GM23338 (cell line): ENCODE measurements at regions not wholly inside any gene's neighbourhood (a gene's known extent, or its start where the extent isn't known, plus 50 kb on each side); places are given as distances from the start of the nearest gene placed in this dataset.

Source experiments
- ATAC-seq: fragments of 200-7000 bp; cut with Tn5 transposase; 3 replicates; pipeline ENCODE4 v1.9.1; 2020
- DNase-seq: peaks from one replicate; pipeline ENCODE4 v3.0.0-alpha.2; 2015; ENCODE audit warnings: low spot score
- H2AFZ ChIP-seq: fragments of 200-600 bp; sonication (generic); 2 replicates; pipeline ENCODE4 v1.8.0; 2016; ENCODE audit warnings: antibody characterized with exemption, mild to moderate bottlenecking, moderate library complexity
- H3F3A ChIP-seq: fragments of 200-600 bp; sonication (generic); replicated peaks from 2 replicates; pipeline ENCODE4 v1.8.0; 2017; ENCODE audit warnings: antibody characterized with exemption, mixed run types, low read depth
- H3K27ac ChIP-seq: fragments of 200-600 bp; sonication (generic); 2 replicates; pipeline ENCODE4 v1.6.1; 2016; ENCODE audit warnings: low read depth
- H3K27me3 ChIP-seq: fragments of 200-600 bp; sonication (generic); 2 replicates; pipeline ENCODE4 v1.8.0; 2016; ENCODE audit warnings: mild to moderate bottlenecking, mixed run types, moderate library complexity; ENCODE audit not compliant: insufficient read depth
- H3K36me3 ChIP-seq: fragments of 200-600 bp; sonication (generic); 2 replicates; pipeline ENCODE4 v1.8.0; 2016; ENCODE audit warnings: mild to moderate bottlenecking; ENCODE audit not compliant: insufficient read depth
- H3K4me1 ChIP-seq: fragments of 200-600 bp; sonication (generic); 2 replicates; pipeline ENCODE4 v1.8.0; 2016; ENCODE audit warnings: mild to moderate bottlenecking, moderate library complexity; ENCODE audit not compliant: insufficient read depth
- H3K4me2 ChIP-seq: fragments of 200-600 bp; sonication (generic); 2 replicates; pipeline ENCODE4 v1.7.1; 2017; ENCODE audit warnings: mixed run types
- H3K4me3 ChIP-seq: fragments of 200-600 bp; sonication (generic); 2 replicates; pipeline ENCODE4 v1.6.1; 2016; ENCODE audit warnings: mixed run types
- H3K79me2 ChIP-seq: fragments of 200-600 bp; sonication (generic); replicated peaks from 2 replicates; pipeline ENCODE4 v1.8.0; 2017; ENCODE audit warnings: mild to moderate bottlenecking; ENCODE audit not compliant: insufficient read depth
- H3K9me2 ChIP-seq: fragments of 200-600 bp; sonication (generic); 2 replicates; pipeline ENCODE4 v1.8.0; 2017; ENCODE audit not compliant: insufficient read depth
- H4K20me1 ChIP-seq: fragments of 200-600 bp; sonication (generic); replicated peaks from 2 replicates; pipeline ENCODE4 v1.8.0; 2017; ENCODE audit warnings: mild to moderate bottlenecking; ENCODE audit not compliant: insufficient read depth
- H3K27ac Mint-ChIP-seq: 2 replicates; pipeline ENCODE4 v1.8.0; 2020; ENCODE audit warnings: inconsistent platforms, mild to moderate bottlenecking, moderate library complexity, mixed read lengths
- H3K27me3 Mint-ChIP-seq: 3 replicates; pipeline ENCODE4 v1.8.0; 2022; ENCODE audit warnings: low read depth, mild to moderate bottlenecking, moderate library complexity, mixed read lengths, inconsistent platforms; ENCODE audit not compliant: insufficient read depth, poor library complexity
- H3K36me3 Mint-ChIP-seq: 3 replicates; pipeline ENCODE4 v1.8.0; 2021; ENCODE audit warnings: low read depth, mild to moderate bottlenecking, inconsistent platforms, moderate library complexity, mixed read lengths
- H3K4me1 Mint-ChIP-seq: 3 replicates; pipeline ENCODE4 v1.8.0; 2020; ENCODE audit warnings: mild to moderate bottlenecking, inconsistent platforms, mixed read lengths
- H3K4me3 Mint-ChIP-seq: 3 replicates; pipeline ENCODE4 v1.8.0; 2021; ENCODE audit warnings: moderate library complexity, mild to moderate bottlenecking, inconsistent platforms, mixed read lengths
- H3K9me3 Mint-ChIP-seq: 3 replicates; pipeline ENCODE4 v1.8.0; 2020; ENCODE audit warnings: moderate library complexity, mild to moderate bottlenecking, inconsistent platforms, mixed read lengths
- CTCF ChIP-seq, 2 experiments: fragments of 200-600 bp in 1 of 2; sonication (generic) in 1 of 2; conservative IDR thresholded peaks; 2 replicates each; pipeline versions ENCODE4 v1.5.1 to v1.6.1; 2016 to 2017; ENCODE audit warnings: antibody characterized with exemption in 2 of 2, low read depth in 2 of 2, mild to moderate bottlenecking in 2 of 2, moderate library complexity in 1 of 2
- ETS1 ChIP-seq: IDR thresholded peaks from 2 replicates; pipeline ENCODE4 v1.6.1; 2016; ENCODE audit warnings: antibody characterized with exemption
- EZH2phosphoT487 ChIP-seq: fragments of 200-600 bp; sonication (generic); IDR thresholded peaks from one replicate; pipeline ENCODE4 v1.8.1; 2018; ENCODE audit warnings: antibody characterized with exemption; ENCODE audit not compliant: unreplicated experiment
- POLR2AphosphoS5 ChIP-seq: IDR thresholded peaks from 2 replicates; pipeline ENCODE4 v1.6.1; 2016; ENCODE audit warnings: antibody characterized with exemption, low read depth
- STAT1 ChIP-seq: IDR thresholded peaks from one replicate; pipeline ENCODE4 v1.6.1; 2016; ENCODE audit warnings: antibody characterized with exemption; ENCODE audit not compliant: unreplicated experiment
- ZNF114 ChIP-seq: fragments of 250-450 bp; sonication (Bioruptor Pico); IDR thresholded peaks from 2 replicates; pipeline ENCODE4 v1.5.0; 2020; ENCODE audit warnings: mild to moderate bottlenecking, moderate library complexity
- ZNF331 ChIP-seq: fragments of 250-450 bp; sonication (Bioruptor Pico); IDR thresholded peaks from 2 replicates; pipeline ENCODE4 v1.5.0; 2020; ENCODE audit warnings: low read depth, mild to moderate bottlenecking, moderate library complexity
- ZNF462 ChIP-seq: fragments of 250-450 bp; sonication (Bioruptor Pico); IDR thresholded peaks from 2 replicates; pipeline ENCODE4 v1.5.0; 2020; ENCODE audit warnings: mild to moderate bottlenecking, moderate library complexity

- no peak for TF ChIP-seq ETS1
- no peak for TF ChIP-seq POLR2AphosphoS5
Observed at GRCh38 chr3:87761795-87762194, 297.0 kb downstream of the CGGBP1 start (continued).

GRCh38 chr3:87761341-87761740 lies 297.5 kb downstream of the CGGBP1 start:
- H3K4me1 Mint-ChIP-seq, result no peaks in the 10 kb centered on the region
- no peaks in the 10 kb centered on the region for H3F3A ChIP-seq
- H2AFZ ChIP-seq, result no peak overlapping the region
- no peak overlapping the region for H3K4me3 Mint-ChIP-seq
- H3K27me3 ChIP-seq, result no peaks in the 10 kb centered on the region
- H3K79me2 ChIP-seq, result no peaks in the 10 kb centered on the region
- H3K27ac ChIP-seq, result no peak overlapping the region
- ATAC-seq (no peak), DNase-seq (no peak)
- no peaks in the 10 kb centered on the region; the same call in 1 of the 2 replicates for H3K9me2 ChIP-seq
- H3K27ac Mint-ChIP-seq, result no peak overlapping the region
- H3K4me2 ChIP-seq, result no peak overlapping the region
- no peak overlapping the region for H3K4me3 ChIP-seq
- H3K9me3 Mint-ChIP-seq, result peaks cover 5% of the 10 kb centered on the region
- peaks cover 3% of the 10 kb centered on the region for H3K27me3 Mint-ChIP-seq
- no peak for TF ChIP-seq CTCF (conservative IDR thresholded peaks at IDR 0.05; ENCODE audit: low read depth in 2 of 2)
- no peak for TF ChIP-seq ZNF331 (CRISPR knock-in tag)
- TF ChIP-seq EZH2phosphoT487, result no peak
- no peaks in the 10 kb centered on the region for H3K4me1 ChIP-seq
- H3K36me3 Mint-ChIP-seq, result peaks cover 3% of the 10 kb centered on the region; the same call in 2 of the 3 replicates
- no peaks in the 10 kb centered on the region for H3K36me3 ChIP-seq
- H4K20me1 ChIP-seq, result no peaks in the 10 kb centered on the region

- Mint-ChIP-seq H3K4me1 (peaks cover 8% of the 10 kb centered on the region; the same call in 2 of the 3 replicates), H3K27ac (no peak overlapping the region), H3K4me3 (no peak overlapping the region), H3K9me3 (no peaks in the 10 kb centered on the region; the same call in 2 of the 3 replicates), H3K36me3 (peaks cover 3% of the 10 kb centered on the region; the same call in 2 of the 3 replicates), H3K27me3 (no peaks in the 10 kb centered on the region)
- no peak overlapping the region for H2AFZ ChIP-seq
- H3K4me1 ChIP-seq, result no peaks in the 10 kb centered on the region
- H3K9me2 ChIP-seq, result no peaks in the 10 kb centered on the region; the same call in 1 of the 2 replicates
- H3K27ac ChIP-seq, result no peak overlapping the region
- H3K79me2 ChIP-seq, result no peaks in the 10 kb centered on the region
- H3K4me2 ChIP-seq, result no peak overlapping the region
- no peak overlapping the region for H3K4me3 ChIP-seq
- ATAC-seq (no peak), DNase-seq (no peak)
- H4K20me1 ChIP-seq, result no peaks in the 10 kb centered on the region
- H3K36me3 ChIP-seq, result no peaks in the 10 kb centered on the region
- TF ChIP-seq ZNF462 (CRISPR knock-in tag) (no peak), ETS1 (no peak), ZNF114 (CRISPR knock-in tag) (no peak), STAT1 (no peak), POLR2AphosphoS5 (no peak)
- H3F3A ChIP-seq, result no peaks in the 10 kb centered on the region
- no peaks in the 10 kb centered on the region for H3K27me3 ChIP-seq
Observed at GRCh38 chr3:87756616-87757015, 302.2 kb downstream of the CGGBP1 start.
